Natural killer cell (primary cell): ENCODE measurements at regions not wholly inside any gene's neighbourhood (a gene's known extent, or its start where the extent isn't known, plus 50 kb on each side); places are given as distances from the start of the nearest gene placed in this dataset.
"Not testable (repeated sequence)": the region's sequence is repeated elsewhere in the genome, so short reads cannot be mapped to it uniquely, and the experiment has no call there.

Experiments
- ATAC-seq, 3 donors: fragments of 150-1000 bp in 2 of 3; fragments of 200-7000 bp in 1 of 3; cut with Tn5 transposase; 1 replicate in 1 of 3; 2 replicates in 2 of 3; pipeline ENCODE4 v1.10.0; 2021; ENCODE audit warnings: mild to moderate bottlenecking in 2 of 3, moderate library complexity in 2 of 3
- DNase-seq, 2 donors: peaks; one replicate each; pipeline versions ENCODE4 v3.0.0 to v3.0.0-alpha.2; 2013 to 2021; ENCODE audit warnings: mixed read lengths in 1 of 2
- H3K27ac ChIP-seq: one replicate; pipeline ENCODE4 v1.5.1; 2013; ENCODE audit warnings: mild to moderate bottlenecking, low read length
- H3K27me3 ChIP-seq: one replicate; pipeline ENCODE4 v1.6.1; 2013; ENCODE audit warnings: low read length; ENCODE audit not compliant: control insufficient read depth, insufficient read depth
- H3K36me3 ChIP-seq: one replicate; pipeline ENCODE4 v1.6.1; 2013; ENCODE audit warnings: low read length; ENCODE audit not compliant: control insufficient read depth, insufficient read depth
- H3K4me1 ChIP-seq: one replicate; pipeline ENCODE4 v1.6.1; 2013; ENCODE audit warnings: low read length; ENCODE audit not compliant: control insufficient read depth, insufficient read depth
- H3K4me3 ChIP-seq: one replicate; pipeline ENCODE4 v1.5.1; 2013; ENCODE audit warnings: low read length
- H3K9me3 ChIP-seq: one replicate; pipeline ENCODE4 v1.6.1; 2013; ENCODE audit warnings: low read length; ENCODE audit not compliant: control insufficient read depth, insufficient read depth
- H3K27ac Mint-ChIP-seq, 2 donors: one replicate each; pipeline ENCODE4 v1.8.0; 2022; ENCODE audit warnings: mild to moderate bottlenecking in 2 of 2, mixed read lengths in 2 of 2, moderate library complexity in 1 of 2
- H3K27me3 Mint-ChIP-seq, 2 donors: one replicate each; pipeline ENCODE4 v1.8.0; 2022; ENCODE audit warnings: low read depth in 2 of 2, mixed read lengths in 2 of 2
- H3K36me3 Mint-ChIP-seq: one replicate; pipeline ENCODE4 v1.8.0; 2022; ENCODE audit warnings: mixed read lengths
- H3K4me1 Mint-ChIP-seq, 2 donors: one replicate each; pipeline ENCODE4 v1.8.0; 2022; ENCODE audit warnings: mixed read lengths in 2 of 2
- H3K4me3 Mint-ChIP-seq: one replicate; pipeline ENCODE4 v1.8.0; 2022; ENCODE audit warnings: mild to moderate bottlenecking, moderate library complexity, mixed read lengths
- H3K9me3 Mint-ChIP-seq, 2 donors: one replicate each; pipeline ENCODE4 v1.8.0; 2022; ENCODE audit warnings: mixed read lengths in 2 of 2
- CTCF ChIP-seq: fragments of 200-600 bp; IDR thresholded peaks from one replicate; pipeline ENCODE4 v1.8.0; 2022; ENCODE audit warnings: antibody characterized with exemption
- WGBS: methylation state at CpG from one replicate; pipeline ENCODE4 v1.1.7; 2013; ENCODE audit warnings: missing lambda C conversion rate; ENCODE audit not compliant: insufficient coverage; 5-methylcytosine and 5-hydroxymethylcytosine counted together
- intact Hi-C: fragments of 100-400 bp; cut with micrococcal nuclease; formaldehyde crosslinking; loops from one replicate; pipeline ENCODE4 v1.14.2; 2022

GRCh38 chr4:38330936-38331335, 333.1 kb upstream of the KLF3 start:
- ATAC-seq, result no peak
- intact Hi-C loops, result no loop called here
- TF ChIP-seq CTCF, result no peak
- no peak overlapping the region for H3K4me3 Mint-ChIP-seq
- H3K27me3 ChIP-seq, result no peaks in the 10 kb centered on the region
- no peaks in the 10 kb centered on the region for H3K9me3 ChIP-seq
- WGBS, result 96% methylated on average over 7 of the region's 7 CpGs
- no peak for DNase-seq
- H3K36me3 ChIP-seq, result no peaks in the 10 kb centered on the region
- H3K4me1 ChIP-seq, result peaks cover 5% of the 10 kb centered on the region
- H3K36me3 Mint-ChIP-seq, result no peaks in the 10 kb centered on the region
- H3K4me3 ChIP-seq, result no peak overlapping the region
- peaks cover 9 to 24% of the 10 kb centered on the region in 2 donors for H3K4me1 Mint-ChIP-seq
- H3K27ac Mint-ChIP-seq, result no peak overlapping the region
- H3K27me3 Mint-ChIP-seq, result peaks cover 0 to 13% of the 10 kb centered on the region in 2 donors
- no peak overlapping the region for H3K27ac ChIP-seq
- H3K9me3 Mint-ChIP-seq, result no peaks in the 10 kb centered on the region

GRCh38 chr4:38332699-38333098, 331.3 kb upstream of the KLF3 start:
- Mint-ChIP-seq H3K27me3 (peaks cover 0 to 13% of the 10 kb centered on the region in 2 donors), H3K9me3 (no peaks in the 10 kb centered on the region), H3K4me3 (no peak overlapping the region), H3K27ac (no peak overlapping the region), H3K36me3 (peaks cover 2% of the 10 kb centered on the region), H3K4me1 (peaks cover 9 to 24% of the 10 kb centered on the region in 2 donors)
- no peak for TF ChIP-seq CTCF
- no peaks in the 10 kb centered on the region for H3K27me3 ChIP-seq
- no peaks in the 10 kb centered on the region for H3K36me3 ChIP-seq
- no peak overlapping the region for H3K27ac ChIP-seq
- peaks cover 5% of the 10 kb centered on the region for H3K4me1 ChIP-seq
- DNase-seq (no peak), ATAC-seq (no peak)
- intact Hi-C loops, result no loop called here
- peaks cover 2% of the 10 kb centered on the region for H3K9me3 ChIP-seq
- H3K4me3 ChIP-seq, result no peak overlapping the region
- 94% methylated on average over 3 of the region's 4 CpGs for WGBS

- H3K27me3 ChIP-seq, result no peaks in the 10 kb centered on the region
- WGBS, result 100% methylated on average over 1 of the region's 2 CpGs
- no peak for TF ChIP-seq CTCF
- peaks cover 0 to 4% of the 10 kb centered on the region in 2 donors for H3K9me3 Mint-ChIP-seq
- no peak overlapping the region for H3K4me3 Mint-ChIP-seq
- H3K4me3 ChIP-seq, result no peak overlapping the region
- peaks cover 7% of the 10 kb centered on the region for H3K36me3 Mint-ChIP-seq
- intact Hi-C loops, result no loop called here
- no peaks in the 10 kb centered on the region for H3K36me3 ChIP-seq
- H3K9me3 ChIP-seq, result peaks cover 5% of the 10 kb centered on the region
- H3K27me3 Mint-ChIP-seq, result peaks cover 0 to 13% of the 10 kb centered on the region in 2 donors
- peaks cover 9 to 22% of the 10 kb centered on the region in 2 donors for H3K4me1 Mint-ChIP-seq
- H3K4me1 ChIP-seq, result peaks cover 5% of the 10 kb centered on the region
- no peak overlapping the region for H3K27ac ChIP-seq
- H3K27ac Mint-ChIP-seq, result no peak overlapping the region
- DNase-seq (no peak), ATAC-seq (no peak)
Observed at GRCh38 chr4:38333219-38333618, 330.8 kb upstream of the KLF3 start.

GRCh38 chr4:38334791-38335190, 329.2 kb upstream of the KLF3 start:
- peaks cover 0 to 14% of the 10 kb centered on the region in 2 donors for H3K9me3 Mint-ChIP-seq
- H3K4me1 ChIP-seq, result peaks cover 5% of the 10 kb centered on the region
- TF ChIP-seq CTCF, result no peak
- peaks cover 13% of the 10 kb centered on the region for H3K9me3 ChIP-seq
- DNase-seq (no peak), ATAC-seq (no peak)
- no CpG with 5 or more reads among the region's 1 CpG for WGBS
- H3K27ac Mint-ChIP-seq, result no peak overlapping the region
- no peaks in the 10 kb centered on the region for H3K36me3 ChIP-seq
- no peaks in the 10 kb centered on the region for H3K27me3 ChIP-seq
- peaks cover 9% of the 10 kb centered on the region in 2 donors for H3K4me1 Mint-ChIP-seq
- H3K4me3 ChIP-seq, result no peak overlapping the region
- no peak overlapping the region for H3K4me3 Mint-ChIP-seq
- H3K27ac ChIP-seq, result no peak overlapping the region
- intact Hi-C loops, result no loop called here
- H3K36me3 Mint-ChIP-seq, result peaks cover 22% of the 10 kb centered on the region
- peaks cover 0 to 13% of the 10 kb centered on the region in 2 donors for H3K27me3 Mint-ChIP-seq

GRCh38 chr4:38338939-38339338, 325.1 kb upstream of the KLF3 start:
- Mint-ChIP-seq H3K36me3 (peaks cover 22% of the 10 kb centered on the region), H3K27me3 (peaks cover 3 to 13% of the 10 kb centered on the region in 2 donors), H3K9me3 (peaks cover 0 to 14% of the 10 kb centered on the region in 2 donors)
- H3K4me1 Mint-ChIP-seq, H3K4me3 ChIP-seq, H3K36me3 ChIP-seq, DNase-seq, H3K27ac Mint-ChIP-seq, H3K27me3 ChIP-seq, H3K4me1 ChIP-seq, intact Hi-C loops, ATAC-seq, H3K4me3 Mint-ChIP-seq, H3K27ac ChIP-seq: not testable (repeated sequence)
- WGBS, result 92% methylated on average over 1 of the region's 1 CpG
- H3K9me3 ChIP-seq, result peaks cover 13% of the 10 kb centered on the region
